Spleen (tissue), 7 donors: ENCODE measurements at regions not wholly inside any gene's neighbourhood (a gene's known extent, or its start where the extent isn't known, plus 50 kb on each side); places are given as distances from the start of the nearest gene placed in this dataset.

Source experiments
- POLR2A ChIP-seq, 3 donors: fragments of 450-650 bp; IDR thresholded peaks; one replicate each; pipeline ENCODE4 v1.5.1; 2017; ENCODE audit warnings: antibody characterized with exemption in 3 of 3, mild to moderate bottlenecking in 1 of 3
- POLR2AphosphoS5 ChIP-seq, 3 donors: sonication (generic); formaldehyde crosslinking; IDR thresholded peaks; one replicate each; pipeline ENCODE4 v1.5.1; 2017; ENCODE audit warnings: antibody characterized with exemption in 3 of 3
- TF ChIP-seq, protein P1 (sequence below), 11 experiments: fragments of 200-600 bp in 7 of 11; fragments of 450-650 bp in 4 of 11; sonication (generic) in 4 of 11; IDR thresholded peaks in 8 of 11; conservative IDR thresholded peaks in 3 of 11; 1 replicate in 7 of 11; 2 replicates in 4 of 11; pipeline versions ENCODE4 v1.4.0 to v1.8.0; 2016 to 2021; ENCODE audit warnings: antibody characterized with exemption in 11 of 11, inconsistent platforms in 4 of 11, mild to moderate bottlenecking in 1 of 11
- donor health status: DM: no; HTN: no; CAD: no; lungs with moderate emphysema.
- donor health status: DM: no; HTN: no; CAD: no.
- donor health status: DM: no; HTN: no; CAD: no.

DNA sequence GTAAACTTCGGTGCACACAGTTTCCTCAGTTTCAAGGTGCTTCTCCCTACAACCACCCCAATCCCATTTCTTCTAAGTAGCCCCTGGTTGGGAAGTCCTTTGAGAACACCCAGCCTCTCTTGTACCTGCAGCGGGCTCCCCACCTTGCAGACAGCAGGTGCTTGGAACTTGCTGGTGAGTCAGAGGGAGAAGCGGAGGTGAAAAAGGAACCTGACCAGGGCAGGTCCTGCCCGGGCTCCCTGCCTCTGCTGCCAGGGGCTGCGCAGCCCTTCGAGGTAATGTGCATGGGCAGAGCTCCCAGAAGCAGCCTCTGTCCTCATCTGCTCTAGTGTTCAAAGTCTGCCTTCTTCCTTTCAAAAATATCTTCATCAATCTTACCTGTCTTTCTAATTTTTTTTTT, 274.0 kb upstream of the SOX1 start:
- TF ChIP-seq, protein P1, sequence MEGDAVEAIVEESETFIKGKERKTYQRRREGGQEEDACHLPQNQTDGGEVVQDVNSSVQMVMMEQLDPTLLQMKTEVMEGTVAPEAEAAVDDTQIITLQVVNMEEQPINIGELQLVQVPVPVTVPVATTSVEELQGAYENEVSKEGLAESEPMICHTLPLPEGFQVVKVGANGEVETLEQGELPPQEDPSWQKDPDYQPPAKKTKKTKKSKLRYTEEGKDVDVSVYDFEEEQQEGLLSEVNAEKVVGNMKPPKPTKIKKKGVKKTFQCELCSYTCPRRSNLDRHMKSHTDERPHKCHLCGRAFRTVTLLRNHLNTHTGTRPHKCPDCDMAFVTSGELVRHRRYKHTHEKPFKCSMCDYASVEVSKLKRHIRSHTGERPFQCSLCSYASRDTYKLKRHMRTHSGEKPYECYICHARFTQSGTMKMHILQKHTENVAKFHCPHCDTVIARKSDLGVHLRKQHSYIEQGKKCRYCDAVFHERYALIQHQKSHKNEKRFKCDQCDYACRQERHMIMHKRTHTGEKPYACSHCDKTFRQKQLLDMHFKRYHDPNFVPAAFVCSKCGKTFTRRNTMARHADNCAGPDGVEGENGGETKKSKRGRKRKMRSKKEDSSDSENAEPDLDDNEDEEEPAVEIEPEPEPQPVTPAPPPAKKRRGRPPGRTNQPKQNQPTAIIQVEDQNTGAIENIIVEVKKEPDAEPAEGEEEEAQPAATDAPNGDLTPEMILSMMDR (IDR thresholded peaks at IDR 0.05 in 8 of 11, conservative IDR thresholded peaks at IDR 0.05 in 3 of 11), result no peak
- TF ChIP-seq POLR2A (IDR thresholded peaks at IDR 0.05) (no peak), POLR2AphosphoS5 (IDR thresholded peaks at IDR 0.05) (no peak)
